IMR-90 (cell line): ENCODE measurements at regions not wholly inside any gene's neighbourhood (a gene's known extent, or its start where the extent isn't known, plus 50 kb on each side); places are given as distances from the start of the nearest gene placed in this dataset.

Source experiments
- CHD1 ChIP-seq: IDR thresholded peaks from 2 replicates; pipeline ENCODE4 v1.6.1; 2012; ENCODE audit warnings: low read depth, low read length, improper control_type of control experiment
- FOS ChIP-seq: fragments of 150-350 bp; IDR thresholded peaks from 2 replicates; pipeline ENCODE4 v1.6.1; 2016; ENCODE audit warnings: low read depth, low read length
- MAFK ChIP-seq: IDR thresholded peaks from 2 replicates; pipeline ENCODE4 v1.6.1; 2012; ENCODE audit warnings: low read depth, low read length, improper control_type of control experiment
- POLR2A ChIP-seq: IDR thresholded peaks from 2 replicates; pipeline ENCODE4 v1.6.1; 2012; ENCODE audit warnings: mild to moderate bottlenecking, low read depth, low read length
- TF ChIP-seq, protein P1 (sequence below): conservative IDR thresholded peaks from 2 replicates; pipeline ENCODE4 v1.5.1; 2012; ENCODE audit warnings: mild to moderate bottlenecking, low read depth, low read length, improper control_type of control experiment

DNA sequence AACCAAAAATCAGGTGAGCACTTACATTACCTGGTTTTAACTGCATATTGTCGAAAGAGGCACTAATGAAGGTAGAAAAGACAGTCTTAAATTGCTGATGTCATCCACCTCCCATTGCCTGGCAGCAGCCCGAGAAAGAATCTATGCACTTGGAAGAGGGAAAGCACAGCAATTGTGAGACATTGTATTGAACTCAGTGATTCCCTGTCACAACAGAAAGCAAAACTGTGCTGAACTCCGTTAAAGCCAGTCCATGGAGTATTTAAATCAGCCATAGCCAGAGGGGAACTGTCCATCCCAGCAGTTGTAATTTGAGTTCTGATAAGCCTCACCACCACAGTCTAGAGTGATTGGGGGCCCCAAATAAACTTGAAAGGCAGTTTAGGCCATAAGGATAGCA lies 466.6 kb upstream of the PCDH9 start:
- TF ChIP-seq POLR2A = no peak
- TF ChIP-seq, protein P1, sequence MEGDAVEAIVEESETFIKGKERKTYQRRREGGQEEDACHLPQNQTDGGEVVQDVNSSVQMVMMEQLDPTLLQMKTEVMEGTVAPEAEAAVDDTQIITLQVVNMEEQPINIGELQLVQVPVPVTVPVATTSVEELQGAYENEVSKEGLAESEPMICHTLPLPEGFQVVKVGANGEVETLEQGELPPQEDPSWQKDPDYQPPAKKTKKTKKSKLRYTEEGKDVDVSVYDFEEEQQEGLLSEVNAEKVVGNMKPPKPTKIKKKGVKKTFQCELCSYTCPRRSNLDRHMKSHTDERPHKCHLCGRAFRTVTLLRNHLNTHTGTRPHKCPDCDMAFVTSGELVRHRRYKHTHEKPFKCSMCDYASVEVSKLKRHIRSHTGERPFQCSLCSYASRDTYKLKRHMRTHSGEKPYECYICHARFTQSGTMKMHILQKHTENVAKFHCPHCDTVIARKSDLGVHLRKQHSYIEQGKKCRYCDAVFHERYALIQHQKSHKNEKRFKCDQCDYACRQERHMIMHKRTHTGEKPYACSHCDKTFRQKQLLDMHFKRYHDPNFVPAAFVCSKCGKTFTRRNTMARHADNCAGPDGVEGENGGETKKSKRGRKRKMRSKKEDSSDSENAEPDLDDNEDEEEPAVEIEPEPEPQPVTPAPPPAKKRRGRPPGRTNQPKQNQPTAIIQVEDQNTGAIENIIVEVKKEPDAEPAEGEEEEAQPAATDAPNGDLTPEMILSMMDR = no peak
- no peak for TF ChIP-seq FOS
- no peak for TF ChIP-seq MAFK
- no peak for TF ChIP-seq CHD1
